Keratinocyte (primary cell): ENCODE measurements at regions not wholly inside any gene's neighbourhood (a gene's known extent, or its start where the extent isn't known, plus 50 kb on each side); places are given as distances from the start of the nearest gene placed in this dataset.

Experiments used
- CTCF ChIP-seq, 3 experiments: IDR thresholded peaks in 1 of 3; conservative IDR thresholded peaks in 1 of 3; optimal IDR thresholded peaks in 1 of 3; 2 replicates in 2 of 3; 3 replicates in 1 of 3; pipeline versions ENCODE3 to v1.5.1; 2011; ENCODE audit warnings: low read length in 3 of 3, mild to moderate bottlenecking in 3 of 3, moderate library complexity in 2 of 3, control low read depth in 1 of 3, inconsistent platforms in 1 of 3; ENCODE audit not compliant: insufficient read depth in 2 of 3; ENCODE audit errors: extremely low read depth in 1 of 3
- EZH2 ChIP-seq: IDR thresholded peaks from one replicate; pipeline ENCODE4 v1.6.1; 2012; ENCODE audit warnings: inconsistent platforms, mild to moderate bottlenecking, low read length, moderate library complexity

GRCh38 chr22:48685767-48686166, 1141.9 kb downstream of the BRD1 start:
- TF ChIP-seq CTCF (optimal IDR thresholded peaks at IDR 0.05 in 1 of 3, IDR thresholded peaks at IDR 0.05 in 1 of 3, conservative IDR thresholded peaks at IDR 0.05 in 1 of 3; ENCODE audit: extremely low read depth in 1 of 3, insufficient read depth in 2 of 3, low read length in 3 of 3) (no peak), EZH2 (no peak)
